BLaER1 treated with 17β-estradiol and CSF1 and Interleukin-3, amounts not matched to agents 10 nM and 100 nM (cell line): ENCODE measurements at regions not wholly inside any gene's neighbourhood (a gene's known extent, or its start where the extent isn't known, plus 50 kb on each side); places are given as distances from the start of the nearest gene placed in this dataset.

Experiments used
- H3K27ac ChIP-seq, 11 experiments: shearing (Covaris generic); formaldehyde crosslinking; 2 replicates each; pipeline ENCODE4 v1.8.1; 2022
- H3K27me3 ChIP-seq, 11 experiments: shearing (Covaris generic); formaldehyde crosslinking; 2 replicates each; pipeline ENCODE4 v1.8.1; 2022
- H3K36me3 ChIP-seq, 11 experiments: shearing (Covaris generic); formaldehyde crosslinking; 2 replicates each; pipeline ENCODE4 v1.8.1; 2022
- H3K4me1 ChIP-seq, 10 experiments: shearing (Covaris generic); formaldehyde crosslinking; 2 replicates each; pipeline ENCODE4 v1.8.1; 2022
- H3K4me2 ChIP-seq, 11 experiments: shearing (Covaris generic); formaldehyde crosslinking; 2 replicates each; pipeline ENCODE4 v1.8.1; 2022
- H3K4me3 ChIP-seq, 10 experiments: shearing (Covaris generic); formaldehyde crosslinking; 2 replicates each; pipeline ENCODE4 v1.8.1; 2022
- H3K9ac ChIP-seq, 11 experiments: shearing (Covaris generic); formaldehyde crosslinking; 2 replicates each; pipeline ENCODE4 v1.8.1; 2022
- H3K9me3 ChIP-seq, 11 experiments: shearing (Covaris generic); formaldehyde crosslinking; replicated peaks in 1 of 11; 2 replicates each; pipeline ENCODE4 v1.8.1; 2022
- H4K20me1 ChIP-seq, 11 experiments: shearing (Covaris generic); formaldehyde crosslinking; 2 replicates each; pipeline ENCODE4 v1.8.1; 2022
- Cebpa-rat ChIP-seq, 11 experiments: shearing (Covaris generic); IDR thresholded peaks; 2 replicates each; pipeline ENCODE4 v1.8.1; 2022

DNA sequence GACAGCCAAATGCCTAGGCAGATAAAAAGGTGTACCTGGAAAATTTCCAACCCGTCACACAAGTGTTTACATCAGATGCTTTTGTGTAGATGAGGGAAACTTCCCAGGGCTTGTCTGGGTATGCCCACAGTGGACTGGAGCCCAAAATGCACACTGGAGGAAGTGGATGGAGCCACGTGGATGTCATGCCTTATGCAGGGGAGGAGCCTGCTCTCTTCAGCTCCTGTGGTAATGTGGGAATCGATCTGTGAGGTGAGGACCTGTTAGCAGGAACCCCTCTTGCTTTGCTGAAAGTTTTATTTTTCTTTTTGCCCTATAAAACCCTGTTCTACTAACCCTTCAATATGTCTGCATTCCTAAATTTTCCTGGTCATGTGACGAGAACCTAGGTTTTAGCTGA, 439.2 kb upstream of the CDH9 start:
- Histone ChIP-seq H3K4me1 (no peaks in the 10 kb centered on the region), H3K4me2 (no peak overlapping the region), H3K4me3 (no peak overlapping the region), H3K9ac (no peak overlapping the region), H3K9me3 (peaks cover 39 to 57% (median 48%) of the 10 kb centered on the region in 11 experiments), H3K27me3 (no peaks in the 10 kb centered on the region), H4K20me1 (no peaks in the 10 kb centered on the region), H3K27ac (no peak overlapping the region), H3K36me3 (peaks cover 9 to 31% (median 25%) of the 10 kb centered on the region in 11 experiments; a peak in 16 of 22 replicates)
- TF ChIP-seq Cebpa-rat (IDR thresholded peaks at IDR 0.05) = no peak

DNA sequence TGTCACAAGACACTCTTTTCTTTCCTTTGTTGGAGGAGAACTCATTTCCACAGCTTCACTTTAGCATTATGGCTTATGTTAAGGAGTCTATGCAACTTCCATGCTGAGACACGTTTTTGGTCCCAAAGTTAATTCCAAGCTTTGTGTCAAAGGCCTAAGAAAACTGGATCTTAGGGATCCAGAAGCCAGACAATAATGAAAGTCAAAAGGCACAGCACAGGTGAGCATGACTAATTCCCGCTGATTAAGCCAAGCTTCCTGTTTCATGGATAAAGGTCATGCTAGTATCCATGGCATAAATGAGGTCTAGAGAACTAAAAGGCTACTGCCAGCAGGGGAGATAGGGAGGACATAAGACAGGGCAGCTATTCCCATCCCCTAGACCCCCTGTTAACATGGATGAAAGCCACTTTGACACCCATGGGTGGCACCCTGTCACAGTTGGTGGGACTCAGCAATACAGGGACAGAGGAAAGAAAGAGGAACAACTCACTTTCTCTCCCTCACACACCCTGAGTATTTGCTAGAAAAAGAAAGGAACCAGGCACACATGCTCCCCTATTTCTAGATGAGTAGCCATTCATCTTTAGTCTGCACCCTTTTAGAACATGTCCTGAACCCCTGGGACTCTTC, 438.1 kb upstream of the CDH9 start:
- H3K4me1 ChIP-seq = peaks cover 0 to 5% (median 0%) of the 10 kb centered on the region in 10 experiments; a peak in 1 of 20 replicates
- no peak overlapping the region for H3K4me2 ChIP-seq
- peaks cover 47 to 65% (median 57%) of the 10 kb centered on the region in 11 experiments for H3K9me3 ChIP-seq
- TF ChIP-seq Cebpa-rat (IDR thresholded peaks at IDR 0.05) = no peak
- no peak overlapping the region for H3K9ac ChIP-seq
- peaks cover 9 to 31% (median 25%) of the 10 kb centered on the region in 11 experiments; a peak in 16 of 22 replicates for H3K36me3 ChIP-seq
- no peaks in the 10 kb centered on the region for H4K20me1 ChIP-seq
- H3K27ac ChIP-seq = no peak overlapping the region
- H3K27me3 ChIP-seq = no peaks in the 10 kb centered on the region
- H3K4me3 ChIP-seq = no peak overlapping the region; a peak in 2 of 20 replicates

GRCh38 chr5:27475063-27475462, 436.7 kb upstream of the CDH9 start:
- Histone ChIP-seq H3K9ac (no peak overlapping the region), H3K36me3 (peaks cover 9 to 31% (median 25%) of the 10 kb centered on the region in 11 experiments; a peak in 16 of 22 replicates), H4K20me1 (no peaks in the 10 kb centered on the region), H3K4me2 (no peak overlapping the region), H3K4me3 (peak overlapping the region in 3 of 10 experiments; percentile 1 to 54 (median 4); a peak in 2 of 20 replicates), H3K27me3 (no peaks in the 10 kb centered on the region), H3K9me3 (peaks cover 47 to 65% (median 57%) of the 10 kb centered on the region in 11 experiments), H3K27ac (no peak overlapping the region), H3K4me1 (peaks cover 0 to 5% (median 0%) of the 10 kb centered on the region in 10 experiments; a peak in 1 of 20 replicates)
- TF ChIP-seq Cebpa-rat (IDR thresholded peaks at IDR 0.05) = no peak

- no peaks in the 10 kb centered on the region for H4K20me1 ChIP-seq
- H3K9me3 ChIP-seq = peaks cover 47 to 65% (median 57%) of the 10 kb centered on the region in 11 experiments
- peaks cover 9 to 31% (median 25%) of the 10 kb centered on the region in 11 experiments; a peak in 16 of 22 replicates for H3K36me3 ChIP-seq
- H3K4me1 ChIP-seq = peaks cover 0 to 5% (median 0%) of the 10 kb centered on the region in 10 experiments; a peak in 1 of 20 replicates
- no peak for TF ChIP-seq Cebpa-rat (IDR thresholded peaks at IDR 0.05)
- peak overlapping the region in 3 of 10 experiments; percentile 33 to 54 (median 51); a peak in 5 of 20 replicates for H3K4me3 ChIP-seq
- H3K27ac ChIP-seq = no peak overlapping the region
- H3K4me2 ChIP-seq = no peak overlapping the region; a peak in 1 of 22 replicates
- no peak overlapping the region for H3K9ac ChIP-seq
- H3K27me3 ChIP-seq = no peaks in the 10 kb centered on the region
Measured at GRCh38 chr5:27474395-27474794, 436.0 kb upstream of the CDH9 start.

GRCh38 chr5:27474047-27474309, 435.6 kb upstream of the CDH9 start:
- Histone ChIP-seq H3K9ac (peak overlapping the region in 1 of 11 experiments; percentile 33; a peak in 2 of 22 replicates), H4K20me1 (no peaks in the 10 kb centered on the region), H3K4me3 (peak overlapping the region in 7 of 10 experiments; percentile 8 to 54 (median 46); a peak in 6 of 20 replicates), H3K36me3 (peaks cover 9 to 31% (median 25%) of the 10 kb centered on the region in 11 experiments; a peak in 16 of 22 replicates), H3K4me2 (peak overlapping the region in 1 of 11 experiments; percentile 33; a peak in 2 of 22 replicates), H3K4me1 (peaks cover 0 to 5% (median 0%) of the 10 kb centered on the region in 10 experiments; a peak in 1 of 20 replicates), H3K9me3 (peaks cover 47 to 65% (median 57%) of the 10 kb centered on the region in 11 experiments), H3K27ac (peak overlapping the region in 1 of 11 experiments; percentile 56; a peak in 1 of 22 replicates), H3K27me3 (no peaks in the 10 kb centered on the region)
- TF ChIP-seq Cebpa-rat (IDR thresholded peaks at IDR 0.05) = no peak

DNA sequence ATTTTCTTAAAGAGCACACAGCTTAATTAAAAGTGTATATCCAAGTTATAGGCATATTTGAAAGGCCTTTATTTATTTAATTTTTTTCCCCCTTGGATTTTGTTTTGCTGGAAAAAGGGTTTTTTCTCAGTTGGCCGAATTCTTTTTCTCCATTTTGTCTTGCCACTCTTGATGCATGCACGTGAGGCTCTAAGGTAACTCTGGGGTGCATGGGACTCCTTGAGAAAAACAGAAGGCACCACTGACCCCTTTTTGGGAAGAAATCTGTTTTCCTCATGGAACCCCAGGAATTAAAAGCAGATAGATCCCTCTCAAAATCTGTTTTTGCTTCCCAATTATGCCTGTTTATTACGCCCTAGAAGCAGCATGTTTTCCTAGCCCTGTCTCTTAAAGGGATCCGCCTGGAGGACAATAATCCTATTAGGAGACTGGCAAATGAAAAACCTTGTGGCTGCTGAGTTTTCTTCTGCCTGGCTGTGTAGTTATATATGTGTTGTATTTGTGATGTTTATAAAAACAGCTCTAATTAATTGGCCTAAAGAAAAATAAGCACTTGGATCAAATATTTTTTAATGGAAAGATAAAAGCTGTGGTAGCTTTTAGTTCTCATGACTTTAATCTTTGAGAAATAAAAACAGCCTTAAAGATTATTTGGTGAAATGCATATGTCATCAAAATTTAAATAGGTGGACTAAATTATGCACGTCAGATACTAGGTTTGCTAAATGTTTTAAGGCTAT, 435.1 kb upstream of the CDH9 start:
- peaks cover 0 to 5% (median 0%) of the 10 kb centered on the region in 10 experiments; a peak in 1 of 20 replicates for H3K4me1 ChIP-seq
- peak overlapping the region in 5 of 11 experiments; percentile 10 to 57 (median 38); a peak in 5 of 22 replicates for H3K9ac ChIP-seq
- H3K27ac ChIP-seq = peak overlapping the region in 6 of 11 experiments; percentile 26 to 68 (median 56); a peak in 7 of 22 replicates
- H3K27me3 ChIP-seq = no peaks in the 10 kb centered on the region
- peak overlapping the region in 7 of 11 experiments; percentile 5 to 39 (median 28); a peak in 9 of 22 replicates for H3K4me2 ChIP-seq
- no peak for TF ChIP-seq Cebpa-rat (IDR thresholded peaks at IDR 0.05)
- H3K4me3 ChIP-seq = peak overlapping the region; percentile 8 to 55 (median 50); a peak in 15 of 20 replicates
- peaks cover 47 to 65% (median 57%) of the 10 kb centered on the region in 11 experiments for H3K9me3 ChIP-seq
- H3K36me3 ChIP-seq = peaks cover 9 to 31% (median 25%) of the 10 kb centered on the region in 11 experiments; a peak in 16 of 22 replicates
- H4K20me1 ChIP-seq = no peaks in the 10 kb centered on the region

DNA sequence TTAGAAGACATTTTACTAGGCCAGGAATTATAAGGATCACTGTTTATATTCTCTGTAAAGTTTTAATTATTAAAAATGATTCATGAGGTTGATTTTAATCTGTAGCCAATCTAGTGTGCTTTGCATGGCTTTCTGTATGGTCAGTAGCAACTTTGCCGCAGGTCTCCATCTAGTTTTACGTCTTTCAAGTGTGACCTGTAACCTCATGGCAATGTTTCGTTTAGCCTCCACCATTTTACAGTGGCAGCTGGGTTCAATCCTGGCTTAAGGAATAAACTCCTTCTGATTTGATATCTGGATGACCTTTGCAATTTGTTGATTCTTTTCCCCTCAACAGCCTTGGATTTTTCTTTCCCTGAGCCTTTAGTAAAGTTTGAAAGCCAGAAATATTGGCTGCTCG, 434.5 kb upstream of the CDH9 start:
- Histone ChIP-seq H3K4me1 (peaks cover 0 to 5% (median 0%) of the 10 kb centered on the region in 10 experiments; a peak in 1 of 20 replicates), H3K27me3 (no peaks in the 10 kb centered on the region), H4K20me1 (no peaks in the 10 kb centered on the region), H3K4me3 (peak overlapping the region; percentile 8 to 55 (median 50); a peak in 16 of 20 replicates), H3K4me2 (peak overlapping the region in 8 of 11 experiments; percentile 5 to 39 (median 26); a peak in 9 of 22 replicates), H3K27ac (peak overlapping the region in 7 of 11 experiments; percentile 26 to 68 (median 56); a peak in 9 of 22 replicates), H3K36me3 (peaks cover 9 to 29% (median 25%) of the 10 kb centered on the region in 11 experiments; a peak in 16 of 22 replicates), H3K9ac (peak overlapping the region in 6 of 11 experiments; percentile 10 to 57 (median 42); a peak in 7 of 22 replicates), H3K9me3 (peaks cover 47 to 63% (median 57%) of the 10 kb centered on the region in 11 experiments)
- TF ChIP-seq Cebpa-rat (IDR thresholded peaks at IDR 0.05) = no peak

DNA sequence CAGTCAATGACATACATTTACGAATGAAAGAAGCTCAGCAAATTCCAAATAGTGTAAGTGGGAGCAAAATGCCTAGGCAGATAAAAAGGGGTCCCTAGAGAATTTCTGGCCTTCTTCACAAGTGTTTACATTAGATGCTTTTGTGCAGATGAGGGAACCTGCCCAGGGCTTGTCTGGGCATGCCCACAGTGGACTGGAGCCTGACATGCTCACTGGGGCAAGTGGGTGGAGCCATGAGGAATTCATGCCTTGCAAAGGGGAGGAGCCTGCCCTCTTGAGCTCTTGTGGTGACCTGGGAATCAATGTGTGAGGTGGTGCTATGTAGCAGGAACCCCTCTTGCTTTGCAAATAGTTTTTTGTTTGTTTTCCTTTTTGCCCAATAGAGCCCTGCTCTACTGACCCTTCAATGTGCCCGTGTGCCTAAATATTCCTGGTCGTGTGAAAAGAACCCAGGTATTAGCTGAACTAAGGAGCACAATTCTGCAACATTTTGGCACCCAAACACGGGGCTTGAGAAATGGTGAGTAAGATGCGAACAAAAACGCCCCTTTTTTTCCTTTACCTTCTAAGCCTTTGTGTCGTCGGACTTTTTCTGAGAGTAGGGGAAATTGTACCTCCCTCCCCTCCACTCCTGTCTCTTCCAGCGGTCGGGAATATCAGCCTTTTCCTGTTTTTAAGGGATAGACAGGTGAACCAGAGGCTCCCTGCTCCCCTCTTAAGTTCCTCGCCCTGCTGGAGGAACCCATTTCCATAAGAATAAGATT, 433.8 kb upstream of the CDH9 start:
- Histone ChIP-seq H3K4me2 (peak overlapping the region in 8 of 11 experiments; percentile 5 to 41 (median 26); a peak in 10 of 22 replicates), H3K9ac (peak overlapping the region in 7 of 11 experiments; percentile 10 to 57 (median 46); a peak in 7 of 22 replicates), H3K4me1 (peaks cover 0 to 5% (median 0%) of the 10 kb centered on the region in 10 experiments; a peak in 1 of 20 replicates), H3K9me3 (peaks cover 40 to 60% (median 54%) of the 10 kb centered on the region in 11 experiments), H3K36me3 (peaks cover 9 to 22% (median 20%) of the 10 kb centered on the region in 11 experiments; a peak in 16 of 22 replicates), H3K27ac (peak overlapping the region in 9 of 11 experiments; percentile 15 to 68 (median 56); a peak in 15 of 22 replicates), H3K27me3 (no peaks in the 10 kb centered on the region), H4K20me1 (no peaks in the 10 kb centered on the region), H3K4me3 (peak overlapping the region; percentile 8 to 55 (median 50); a peak in 19 of 20 replicates)
- no peak for TF ChIP-seq Cebpa-rat (IDR thresholded peaks at IDR 0.05)
